ENCODE measurements at regions not wholly inside any gene's neighbourhood (a gene's known extent, or its start where the extent isn't known, plus 50 kb on each side); places are given as distances from the start of the nearest gene placed in this dataset.

GRCh38 chr5:68999181-68999580, 94.6 kb upstream of the SLC30A5 start:
- Histone ChIP-seq H4K20me1 (replicated peaks; ENCODE audit: control insufficient read depth, insufficient read depth, low read length) (no peaks in the 10 kb centered on the region), H3K9me3 (replicated peaks; ENCODE audit: control insufficient read depth, insufficient read depth, low read depth, low read length) (no peaks in the 10 kb centered on the region), H3K27me3 (ENCODE audit: control insufficient read depth in 2 of 2, insufficient read depth in 2 of 2, low read length in 2 of 2) (peaks cover 8 to 12% of the 10 kb centered on the region in 2 experiments), H3K9me1 (ENCODE audit: control insufficient read depth, insufficient read depth, low read length) (no peaks in the 10 kb centered on the region), H3K36me3 (ENCODE audit: control insufficient read depth, insufficient read depth, low read length) (no peaks in the 10 kb centered on the region), H3K4me2 (ENCODE audit: insufficient read depth, low read length) (no peak overlapping the region), H2AFZ (ENCODE audit: low read depth, low read length) (no peak overlapping the region), H3K4me1 (replicated peaks in 1 of 2; ENCODE audit: control insufficient read depth in 2 of 2, insufficient read depth in 2 of 2, low read length in 2 of 2) (no peaks in the 10 kb centered on the region), H3K79me2 (ENCODE audit: control insufficient read depth, insufficient read depth, low read length) (no peaks in the 10 kb centered on the region), H3K9ac (ENCODE audit: insufficient read depth in 1 of 2, low read depth in 2 of 2, low read length in 2 of 2) (no peak overlapping the region), H3K4me3 (no peak overlapping the region), H3K27ac (ENCODE audit: extremely low read depth, low read depth, low read length) (no peak overlapping the region)
- intact Hi-C loops (cut with micrococcal nuclease): no loop called here
- ChIA-PET POLR2A (no interaction called here), CTCF (ENCODE audit: low intra/inter-chr PET ratio) (no interaction called here)
- WGBS (ENCODE audit: insufficient coverage, low coverage, missing lambda C conversion rate): 5% methylated on average over 3 of the region's 3 CpGs
- BruUV-seq (replicated peaks): no TSS peak
- FAIRE-seq: peak; percentile 23
- in situ Hi-C loops (cut with MboI): no loop called here
- DNase-seq (ENCODE audit: extremely low read depth in 1 of 4, low spot score in 3 of 4): no peak
- ATAC-seq: no peak
- TF ChIP-seq ZNF609 (CRISPR knock-in tag; IDR thresholded peaks at IDR 0.05; ENCODE audit: borderline replicate concordance) (no peak), ZNF347 (CRISPR knock-in tag; IDR thresholded peaks at IDR 0.05; ENCODE audit: low read depth) (no peak), ZBTB33 (CRISPR knock-in tag; IDR thresholded peaks at IDR 0.05) (no peak), KDM5B (IDR thresholded peaks at IDR 0.05; ENCODE audit: insufficient replicate concordance, low read depth, low read length) (no peak), MEIS2 (IDR thresholded peaks at IDR 0.05; ENCODE audit: partially characterized antibody) (no peak), SLC30A9 (CRISPR knock-in tag; IDR thresholded peaks at IDR 0.05) (no peak), ZNF282 (CRISPR knock-in tag; IDR thresholded peaks at IDR 0.05) (no peak), RERE (CRISPR knock-in tag; IDR thresholded peaks at IDR 0.05; ENCODE audit: borderline replicate concordance) (no peak), MXI1 (IDR thresholded peaks at IDR 0.05; ENCODE audit: low read depth, low read length) (no peak), ZNF785 (CRISPR knock-in tag; IDR thresholded peaks at IDR 0.05) (no peak)

Data from K562 (cell line).